MM.1S (cell line): ENCODE measurements at regions not wholly inside any gene's neighbourhood (a gene's known extent, or its start where the extent isn't known, plus 50 kb on each side); places are given as distances from the start of the nearest gene placed in this dataset.

Source experiments
- CTCF ChIP-seq: fragments of 300-600 bp; sonication (generic); IDR thresholded peaks from 2 replicates; pipeline ENCODE4 v1.5.1; 2016; ENCODE audit warnings: antibody characterized with exemption, low read length, mixed read lengths
- EZH2 ChIP-seq: fragments of 300-600 bp; sonication (generic); optimal IDR thresholded peaks from 2 replicates; pipeline ENCODE3; 2017; ENCODE audit warnings: low read depth, mild to moderate bottlenecking, antibody characterized with exemption, low read length, mixed read lengths
- EZH2phosphoT487 ChIP-seq: fragments of 300-600 bp; sonication (generic); IDR thresholded peaks from 2 replicates; pipeline ENCODE4 v1.6.1; 2018; ENCODE audit warnings: antibody characterized with exemption, low read length

GRCh38 chrX:20517565-20517964 lies 250.9 kb upstream of the RPS6KA3 start:
- TF ChIP-seq CTCF (no peak), EZH2 (no peak), EZH2phosphoT487 (no peak)
